ENCODE measurements at regions not wholly inside any gene's neighbourhood (a gene's known extent, or its start where the extent isn't known, plus 50 kb on each side); places are given as distances from the start of the nearest gene placed in this dataset.

DNA sequence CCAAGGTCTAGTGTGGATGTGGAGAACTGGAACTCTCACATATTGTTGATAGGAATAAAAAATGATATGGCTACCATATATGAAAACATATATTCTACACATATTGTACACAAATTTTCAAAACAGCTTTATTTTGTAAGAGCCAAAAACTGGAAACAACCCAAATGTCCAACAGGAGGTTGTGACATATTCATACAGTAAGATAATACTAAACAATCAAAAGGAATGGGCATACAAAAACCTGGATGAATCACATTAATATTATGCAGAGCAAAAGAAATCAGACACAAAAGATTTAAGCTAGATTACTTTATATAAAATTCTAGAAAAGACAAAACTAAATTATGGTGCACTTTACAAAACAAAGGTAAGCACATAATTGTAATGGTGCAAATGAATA lies 223.9 kb downstream of the SIM1 start:
- no peak for TF ChIP-seq GABPA (IDR thresholded peaks at IDR 0.05; ENCODE audit: low read depth)
- no peak for TF ChIP-seq POLR2AphosphoS5 (IDR thresholded peaks at IDR 0.05; ENCODE audit: low read depth)
- TF ChIP-seq, protein P1, sequence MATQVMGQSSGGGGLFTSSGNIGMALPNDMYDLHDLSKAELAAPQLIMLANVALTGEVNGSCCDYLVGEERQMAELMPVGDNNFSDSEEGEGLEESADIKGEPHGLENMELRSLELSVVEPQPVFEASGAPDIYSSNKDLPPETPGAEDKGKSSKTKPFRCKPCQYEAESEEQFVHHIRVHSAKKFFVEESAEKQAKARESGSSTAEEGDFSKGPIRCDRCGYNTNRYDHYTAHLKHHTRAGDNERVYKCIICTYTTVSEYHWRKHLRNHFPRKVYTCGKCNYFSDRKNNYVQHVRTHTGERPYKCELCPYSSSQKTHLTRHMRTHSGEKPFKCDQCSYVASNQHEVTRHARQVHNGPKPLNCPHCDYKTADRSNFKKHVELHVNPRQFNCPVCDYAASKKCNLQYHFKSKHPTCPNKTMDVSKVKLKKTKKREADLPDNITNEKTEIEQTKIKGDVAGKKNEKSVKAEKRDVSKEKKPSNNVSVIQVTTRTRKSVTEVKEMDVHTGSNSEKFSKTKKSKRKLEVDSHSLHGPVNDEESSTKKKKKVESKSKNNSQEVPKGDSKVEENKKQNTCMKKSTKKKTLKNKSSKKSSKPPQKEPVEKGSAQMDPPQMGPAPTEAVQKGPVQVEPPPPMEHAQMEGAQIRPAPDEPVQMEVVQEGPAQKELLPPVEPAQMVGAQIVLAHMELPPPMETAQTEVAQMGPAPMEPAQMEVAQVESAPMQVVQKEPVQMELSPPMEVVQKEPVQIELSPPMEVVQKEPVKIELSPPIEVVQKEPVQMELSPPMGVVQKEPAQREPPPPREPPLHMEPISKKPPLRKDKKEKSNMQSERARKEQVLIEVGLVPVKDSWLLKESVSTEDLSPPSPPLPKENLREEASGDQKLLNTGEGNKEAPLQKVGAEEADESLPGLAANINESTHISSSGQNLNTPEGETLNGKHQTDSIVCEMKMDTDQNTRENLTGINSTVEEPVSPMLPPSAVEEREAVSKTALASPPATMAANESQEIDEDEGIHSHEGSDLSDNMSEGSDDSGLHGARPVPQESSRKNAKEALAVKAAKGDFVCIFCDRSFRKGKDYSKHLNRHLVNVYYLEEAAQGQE (IDR thresholded peaks at IDR 0.05; ENCODE audit: insufficient replicate concordance, low read depth), result no peak
- TF ChIP-seq SPI1 (IDR thresholded peaks at IDR 0.05; ENCODE audit: borderline replicate concordance, low read depth), result no peak
- TF ChIP-seq, protein P2, sequence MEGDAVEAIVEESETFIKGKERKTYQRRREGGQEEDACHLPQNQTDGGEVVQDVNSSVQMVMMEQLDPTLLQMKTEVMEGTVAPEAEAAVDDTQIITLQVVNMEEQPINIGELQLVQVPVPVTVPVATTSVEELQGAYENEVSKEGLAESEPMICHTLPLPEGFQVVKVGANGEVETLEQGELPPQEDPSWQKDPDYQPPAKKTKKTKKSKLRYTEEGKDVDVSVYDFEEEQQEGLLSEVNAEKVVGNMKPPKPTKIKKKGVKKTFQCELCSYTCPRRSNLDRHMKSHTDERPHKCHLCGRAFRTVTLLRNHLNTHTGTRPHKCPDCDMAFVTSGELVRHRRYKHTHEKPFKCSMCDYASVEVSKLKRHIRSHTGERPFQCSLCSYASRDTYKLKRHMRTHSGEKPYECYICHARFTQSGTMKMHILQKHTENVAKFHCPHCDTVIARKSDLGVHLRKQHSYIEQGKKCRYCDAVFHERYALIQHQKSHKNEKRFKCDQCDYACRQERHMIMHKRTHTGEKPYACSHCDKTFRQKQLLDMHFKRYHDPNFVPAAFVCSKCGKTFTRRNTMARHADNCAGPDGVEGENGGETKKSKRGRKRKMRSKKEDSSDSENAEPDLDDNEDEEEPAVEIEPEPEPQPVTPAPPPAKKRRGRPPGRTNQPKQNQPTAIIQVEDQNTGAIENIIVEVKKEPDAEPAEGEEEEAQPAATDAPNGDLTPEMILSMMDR (IDR thresholded peaks at IDR 0.05; ENCODE audit: insufficient read depth, low read length), result no peak
- H3K27ac ChIP-seq (replicated peaks), result no peak overlapping the region

DNA sequence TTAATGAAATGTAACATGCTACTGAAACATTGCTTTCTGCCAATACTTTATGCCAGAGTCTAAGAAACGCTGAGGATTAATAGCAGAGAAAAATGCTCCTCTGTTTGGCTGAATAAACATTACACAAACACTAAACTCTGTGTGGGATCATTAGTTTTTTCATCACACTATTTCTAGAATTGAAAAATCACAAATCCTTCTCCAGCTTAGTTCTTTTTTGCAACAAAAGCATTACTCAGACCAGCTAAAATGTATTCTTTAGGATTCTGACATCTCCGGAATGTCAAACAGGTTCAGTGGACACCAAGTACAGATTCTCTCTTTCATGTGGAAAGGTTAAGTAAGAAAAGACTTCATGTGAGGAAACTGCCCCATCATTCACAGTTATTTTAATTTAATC lies 226.9 kb downstream of the SIM1 start:
- H3K27me3 ChIP-seq (ENCODE audit: insufficient read depth, poor library complexity, severe bottlenecking), result no peaks in the 10 kb centered on the region
- H3K4me3 ChIP-seq (replicated peaks; ENCODE audit: insufficient read depth, low read length), result no peak overlapping the region
- H3K27ac ChIP-seq (replicated peaks), result no peak overlapping the region
- TF ChIP-seq SPI1 (IDR thresholded peaks at IDR 0.05; ENCODE audit: borderline replicate concordance, low read depth) (no peak), GABPA (IDR thresholded peaks at IDR 0.05; ENCODE audit: low read depth) (no peak), POLR2AphosphoS5 (IDR thresholded peaks at IDR 0.05; ENCODE audit: low read depth) (no peak)
- TF ChIP-seq, protein P1 (IDR thresholded peaks at IDR 0.05; ENCODE audit: insufficient replicate concordance, low read depth), result no peak
- TF ChIP-seq, protein P2 (IDR thresholded peaks at IDR 0.05; ENCODE audit: insufficient read depth, low read length), result no peak
- DNase-seq (ENCODE audit: low read depth in 1 of 2, low spot score in 1 of 2), result no peak

More for the DNA sequence above, 223.9 kb downstream of the SIM1 start:
- H3K27me3 ChIP-seq (ENCODE audit: insufficient read depth, poor library complexity, severe bottlenecking), result no peaks in the 10 kb centered on the region
- no peak for DNase-seq (ENCODE audit: low read depth in 1 of 2, low spot score in 1 of 2)
- no peak overlapping the region for H3K4me3 ChIP-seq (replicated peaks; ENCODE audit: insufficient read depth, low read length)

DNA sequence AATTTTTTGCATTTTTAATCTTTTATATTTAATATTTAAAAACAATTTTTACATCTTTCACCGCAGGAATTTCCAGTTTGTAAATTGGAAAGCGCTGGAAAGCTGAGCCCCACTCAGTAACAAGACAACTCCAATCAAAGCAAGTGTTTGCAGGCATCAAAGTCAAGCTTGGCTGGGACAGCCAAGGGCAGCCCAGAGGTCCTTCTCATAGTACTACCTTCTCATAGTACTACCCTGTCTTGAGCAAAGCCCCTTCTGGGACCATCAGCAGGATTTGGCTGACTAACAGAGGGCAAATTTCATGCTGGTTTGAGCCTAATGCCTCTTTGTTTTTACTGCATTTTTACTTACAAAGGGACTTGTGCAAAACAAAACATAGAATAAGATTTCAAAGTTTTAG lies 228.3 kb downstream of the SIM1 start:
- no peak overlapping the region for H3K4me3 ChIP-seq (replicated peaks; ENCODE audit: insufficient read depth, low read length)
- no peaks in the 10 kb centered on the region for H3K27me3 ChIP-seq (ENCODE audit: insufficient read depth, poor library complexity, severe bottlenecking)
- DNase-seq (ENCODE audit: low read depth in 1 of 2, low spot score in 1 of 2), result no peak
- no peak for TF ChIP-seq POLR2AphosphoS5 (IDR thresholded peaks at IDR 0.05; ENCODE audit: low read depth)
- no peak for TF ChIP-seq SPI1 (IDR thresholded peaks at IDR 0.05; ENCODE audit: borderline replicate concordance, low read depth)
- TF ChIP-seq, protein P1 (IDR thresholded peaks at IDR 0.05; ENCODE audit: insufficient replicate concordance, low read depth), result no peak
- TF ChIP-seq, protein P2 (IDR thresholded peaks at IDR 0.05; ENCODE audit: insufficient read depth, low read length), result no peak
- no peak for TF ChIP-seq GABPA (IDR thresholded peaks at IDR 0.05; ENCODE audit: low read depth)
- H3K27ac ChIP-seq (replicated peaks), result no peak overlapping the region

All from HL-60 (cell line).